HEK293T (cell line): ENCODE measurements at regions not wholly inside any gene's neighbourhood (a gene's known extent, or its start where the extent isn't known, plus 50 kb on each side); places are given as distances from the start of the nearest gene placed in this dataset.

Experiments used
- FOXK2 ChIP-seq: fragments of 450-650 bp; IDR thresholded peaks from 2 replicates; pipeline ENCODE4 v1.6.1; 2016; ENCODE audit warnings: mild to moderate bottlenecking
- TARDBP ChIP-seq: fragments of 450-650 bp; IDR thresholded peaks from 2 replicates; pipeline ENCODE4 v1.6.1; 2016
- TF ChIP-seq, protein P1 (sequence below): fragments of 450-650 bp; IDR thresholded peaks from 2 replicates; pipeline ENCODE4 v1.6.1; 2016

DNA sequence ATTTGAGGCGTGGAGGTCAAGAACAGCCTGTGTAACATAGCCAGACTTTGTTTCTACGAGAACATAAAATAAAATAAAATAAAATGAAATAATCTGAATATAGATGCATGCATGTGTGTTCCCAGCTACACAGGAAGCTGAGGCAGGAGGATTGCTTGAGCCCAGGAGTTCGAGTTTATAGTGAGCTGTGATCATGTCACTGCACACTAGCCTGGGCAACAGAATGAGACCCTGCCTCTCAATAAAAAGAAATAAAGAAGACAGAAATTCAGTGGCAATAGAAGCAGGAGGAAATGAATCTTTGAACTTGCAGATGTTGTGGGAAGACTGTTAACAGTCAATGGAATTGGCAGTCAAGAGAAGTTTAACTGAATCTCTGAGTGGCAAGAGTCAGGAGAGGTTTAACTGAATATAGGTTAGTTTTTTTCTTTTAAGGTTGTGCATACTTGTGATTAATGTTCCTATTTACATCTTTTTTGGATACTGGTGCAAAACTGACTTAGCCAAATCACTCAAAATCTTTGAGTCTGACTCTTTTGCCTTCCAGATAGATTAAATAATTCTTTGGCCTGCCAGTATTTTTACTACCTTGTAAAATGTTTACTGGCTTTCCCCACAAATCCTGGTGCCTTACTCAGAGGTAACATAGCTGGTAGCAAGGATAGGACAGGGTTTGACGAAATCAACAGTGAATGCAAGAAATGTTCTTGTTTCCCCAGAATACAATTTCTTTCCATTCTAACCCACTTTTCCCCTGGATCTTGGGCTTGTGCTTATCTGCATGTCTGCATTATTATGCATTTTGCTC, 361.4 kb downstream of the PDCD6IP start:
- no peak for TF ChIP-seq TARDBP
- no peak for TF ChIP-seq FOXK2
- TF ChIP-seq, protein P1, sequence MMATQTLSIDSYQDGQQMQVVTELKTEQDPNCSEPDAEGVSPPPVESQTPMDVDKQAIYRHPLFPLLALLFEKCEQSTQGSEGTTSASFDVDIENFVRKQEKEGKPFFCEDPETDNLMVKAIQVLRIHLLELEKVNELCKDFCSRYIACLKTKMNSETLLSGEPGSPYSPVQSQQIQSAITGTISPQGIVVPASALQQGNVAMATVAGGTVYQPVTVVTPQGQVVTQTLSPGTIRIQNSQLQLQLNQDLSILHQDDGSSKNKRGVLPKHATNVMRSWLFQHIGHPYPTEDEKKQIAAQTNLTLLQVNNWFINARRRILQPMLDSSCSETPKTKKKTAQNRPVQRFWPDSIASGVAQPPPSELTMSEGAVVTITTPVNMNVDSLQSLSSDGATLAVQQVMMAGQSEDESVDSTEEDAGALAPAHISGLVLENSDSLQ: no peak
